SU-DHL-6 (cell line): ENCODE measurements at regions not wholly inside any gene's neighbourhood (a gene's known extent, or its start where the extent isn't known, plus 50 kb on each side); places are given as distances from the start of the nearest gene placed in this dataset.

Experiments used
- EZH2phosphoT487 ChIP-seq: fragments of 200-600 bp; sonication (generic), shearing (Covaris generic); conservative IDR thresholded peaks from 2 replicates; pipeline ENCODE4 v1.6.1; 2018; ENCODE audit warnings: mild to moderate bottlenecking, antibody characterized with exemption, low read length, moderate library complexity, mixed read lengths
- TF ChIP-seq, protein P1 (sequence below): fragments of 200-600 bp; sonication (generic); IDR thresholded peaks from one replicate; pipeline ENCODE4 v1.5.1; 2017; ENCODE audit warnings: antibody characterized with exemption, mild to moderate bottlenecking, low read length, moderate library complexity; ENCODE audit not compliant: insufficient read depth, poor library complexity, severe bottlenecking

DNA sequence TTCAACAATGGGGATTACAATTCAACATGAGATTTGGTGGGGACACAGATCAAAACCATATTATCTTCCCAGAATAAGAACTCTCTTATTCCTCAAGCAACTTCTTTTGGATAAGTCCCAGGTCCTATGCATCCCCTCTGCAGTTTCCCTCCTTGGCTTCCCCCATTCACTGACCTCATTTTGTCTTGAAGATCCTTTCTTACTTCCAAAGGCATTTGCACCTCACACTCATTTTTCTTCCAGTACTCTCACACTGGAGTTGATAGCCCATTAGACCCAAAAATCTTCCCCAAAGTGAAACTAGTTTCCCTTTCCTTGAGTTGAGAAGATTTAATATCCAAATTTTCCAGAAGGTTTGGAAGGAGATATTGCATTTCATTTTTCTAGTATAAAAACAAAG, 178.0 kb upstream of the DAPK1 start:
- TF ChIP-seq, protein P1, sequence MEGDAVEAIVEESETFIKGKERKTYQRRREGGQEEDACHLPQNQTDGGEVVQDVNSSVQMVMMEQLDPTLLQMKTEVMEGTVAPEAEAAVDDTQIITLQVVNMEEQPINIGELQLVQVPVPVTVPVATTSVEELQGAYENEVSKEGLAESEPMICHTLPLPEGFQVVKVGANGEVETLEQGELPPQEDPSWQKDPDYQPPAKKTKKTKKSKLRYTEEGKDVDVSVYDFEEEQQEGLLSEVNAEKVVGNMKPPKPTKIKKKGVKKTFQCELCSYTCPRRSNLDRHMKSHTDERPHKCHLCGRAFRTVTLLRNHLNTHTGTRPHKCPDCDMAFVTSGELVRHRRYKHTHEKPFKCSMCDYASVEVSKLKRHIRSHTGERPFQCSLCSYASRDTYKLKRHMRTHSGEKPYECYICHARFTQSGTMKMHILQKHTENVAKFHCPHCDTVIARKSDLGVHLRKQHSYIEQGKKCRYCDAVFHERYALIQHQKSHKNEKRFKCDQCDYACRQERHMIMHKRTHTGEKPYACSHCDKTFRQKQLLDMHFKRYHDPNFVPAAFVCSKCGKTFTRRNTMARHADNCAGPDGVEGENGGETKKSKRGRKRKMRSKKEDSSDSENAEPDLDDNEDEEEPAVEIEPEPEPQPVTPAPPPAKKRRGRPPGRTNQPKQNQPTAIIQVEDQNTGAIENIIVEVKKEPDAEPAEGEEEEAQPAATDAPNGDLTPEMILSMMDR: no peak
- no peak for TF ChIP-seq EZH2phosphoT487
